GM21825 (cell line): ENCODE measurements at regions not wholly inside any gene's neighbourhood (a gene's known extent, or its start where the extent isn't known, plus 50 kb on each side); places are given as distances from the start of the nearest gene placed in this dataset.
"Not testable (repeated sequence)": the region's sequence is repeated elsewhere in the genome, so short reads cannot be mapped to it uniquely, and the experiment has no call there.

Source experiments
- ATAC-seq: cut with Tn5 transposase; IDR thresholded peaks from one replicate; pipeline ENCODE4 v1.9.1; 2021; ENCODE audit warnings: mild to moderate bottlenecking, moderate library complexity; ENCODE audit not compliant: unreplicated experiment

DNA sequence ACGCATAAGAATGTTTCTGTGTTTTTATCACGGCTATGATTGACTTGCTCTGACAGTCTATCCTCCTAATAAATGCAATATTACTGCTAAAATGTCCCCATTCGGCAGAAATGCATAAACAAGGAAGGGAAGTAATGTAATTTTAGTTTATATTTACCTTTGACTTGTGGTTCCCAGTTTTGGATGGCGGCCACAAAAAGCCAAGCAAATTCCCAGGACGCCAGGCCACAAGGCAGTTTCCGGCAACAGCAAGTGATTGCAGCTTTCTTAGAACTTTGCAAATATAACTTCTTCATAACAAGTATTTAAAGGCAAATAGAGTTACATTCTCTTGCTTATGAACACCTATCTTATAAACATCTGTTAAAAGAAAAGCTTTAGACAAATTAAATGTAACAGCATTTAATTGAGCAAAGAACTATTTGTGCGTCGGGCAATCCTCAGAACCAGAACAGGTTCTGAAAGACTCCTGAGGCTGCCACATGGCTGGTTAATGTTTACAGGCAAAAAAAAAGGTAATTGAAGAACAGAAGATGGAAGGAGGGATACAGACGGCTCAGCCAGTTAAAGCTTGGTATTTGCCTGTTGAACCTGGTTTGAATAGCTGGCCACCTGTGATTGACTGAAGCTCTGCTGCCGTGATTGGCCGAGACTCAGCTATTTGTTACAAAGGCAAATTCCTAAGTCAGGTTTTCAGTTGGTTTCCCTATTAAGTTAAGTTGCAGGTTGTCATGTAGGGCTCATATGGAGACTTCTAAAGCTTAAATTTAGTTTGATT lies 80.8 kb downstream of the C21orf91 start:
- no peak for ATAC-seq

- no peak for ATAC-seq
Measured at GRCh38 chr21:17736072-17736471, 83.1 kb downstream of the C21orf91 start.

GRCh38 chr21:17733209-17733608 lies 85.9 kb downstream of the C21orf91 start:
- no peak for ATAC-seq

DNA sequence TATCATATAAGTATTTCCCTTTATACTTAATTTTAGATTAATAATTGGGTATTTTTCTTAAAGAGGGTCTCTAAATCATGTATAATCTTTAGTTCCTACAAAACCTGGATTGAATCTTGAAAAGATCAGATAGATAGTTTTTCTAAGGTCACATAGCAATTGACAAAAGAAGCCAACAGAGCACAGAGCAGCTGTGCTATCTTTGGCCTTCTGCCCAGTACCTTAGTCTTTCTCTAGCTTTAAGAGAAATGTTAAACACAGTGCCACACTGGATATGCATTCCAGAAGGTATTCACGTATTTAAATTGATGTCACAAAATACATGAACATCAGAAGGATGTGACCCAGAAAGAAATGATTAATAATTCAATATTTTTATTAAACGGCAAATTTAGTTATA lies 86.8 kb downstream of the C21orf91 start:
- ATAC-seq: no peak

DNA sequence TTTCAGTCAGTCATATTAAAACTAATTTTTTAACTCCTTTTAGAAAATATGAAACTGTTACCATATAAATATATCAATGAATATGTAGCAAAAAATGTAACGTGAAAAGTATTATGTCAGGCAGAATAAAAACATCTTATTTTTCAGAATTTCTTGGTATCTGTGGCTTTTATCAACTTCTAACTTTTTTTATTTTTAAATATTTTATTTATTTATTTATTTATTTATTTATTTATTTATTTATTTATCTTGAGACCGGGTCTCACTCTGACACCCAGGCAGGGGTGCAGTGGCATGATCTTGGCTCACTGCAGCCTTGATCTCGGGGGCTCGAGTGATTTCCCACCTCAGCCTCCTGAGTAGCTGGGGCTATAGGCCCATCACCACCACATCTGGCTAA lies 87.6 kb downstream of the C21orf91 start:
- ATAC-seq: no peak

- ATAC-seq: no peak
Measured at GRCh38 chr21:17730782-17731181, 88.4 kb downstream of the C21orf91 start.

GRCh38 chr21:17729455-17729854 lies 89.7 kb downstream of the C21orf91 start:
- ATAC-seq: no peak

GRCh38 chr21:17727361-17727760 lies 91.8 kb downstream of the C21orf91 start:
- no peak for ATAC-seq

DNA sequence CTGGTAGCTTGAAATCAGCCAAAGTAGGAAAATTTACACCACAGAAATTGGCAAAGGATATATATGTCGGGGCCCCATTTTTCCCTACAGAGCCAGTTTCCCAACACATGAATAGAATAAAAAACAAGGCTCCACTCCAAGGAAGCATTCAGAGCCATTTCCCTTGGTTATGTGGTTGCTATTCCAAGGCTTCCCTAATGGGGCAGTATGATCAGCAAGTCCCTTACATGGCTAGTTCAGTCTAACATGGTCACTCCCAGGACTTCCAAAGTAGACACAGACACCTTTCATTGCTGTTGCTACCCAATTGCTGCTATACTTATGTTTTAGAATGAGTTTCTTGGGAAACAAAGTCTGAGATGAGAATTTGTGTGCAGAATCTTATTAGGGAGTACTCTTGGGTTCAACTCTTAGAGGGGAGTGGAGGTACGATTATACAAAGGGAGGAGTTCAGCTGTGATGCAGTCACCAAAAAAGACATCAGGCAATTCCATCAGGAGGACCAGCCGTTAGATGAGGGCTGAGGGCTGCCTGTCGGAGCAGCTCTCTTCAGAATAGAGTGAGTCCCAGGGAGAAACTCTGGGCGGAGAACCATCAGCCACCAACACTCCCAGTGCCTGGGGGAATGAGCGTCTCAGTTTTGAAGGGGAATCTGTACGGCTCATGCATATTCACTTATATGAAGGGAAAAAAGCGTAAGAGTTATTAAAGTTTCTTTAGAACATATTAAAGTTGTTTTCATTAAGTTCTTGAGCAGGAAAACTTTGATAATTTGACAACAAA lies 92.9 kb downstream of the C21orf91 start:
- ATAC-seq: no peak

DNA sequence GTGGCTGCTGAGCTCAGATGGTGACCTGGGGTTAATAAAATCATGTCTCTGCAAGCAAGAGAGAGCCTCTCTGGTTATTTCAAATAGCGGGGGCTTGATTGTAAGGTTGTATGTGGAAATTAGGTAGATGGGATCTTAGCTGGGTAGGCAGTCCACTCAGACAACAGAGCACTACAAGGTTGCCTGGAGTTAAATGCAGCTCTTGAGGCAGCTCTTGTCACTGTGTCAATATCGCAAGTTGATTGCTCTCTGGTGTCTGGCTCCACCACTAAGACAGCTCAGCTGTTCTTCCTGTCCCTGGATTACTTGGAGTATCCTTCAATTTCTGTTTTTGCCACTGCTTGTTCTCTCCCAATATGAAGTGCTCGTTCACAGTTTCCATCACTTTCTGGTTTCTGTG lies 93.8 kb downstream of the C21orf91 start:
- ATAC-seq: no peak

DNA sequence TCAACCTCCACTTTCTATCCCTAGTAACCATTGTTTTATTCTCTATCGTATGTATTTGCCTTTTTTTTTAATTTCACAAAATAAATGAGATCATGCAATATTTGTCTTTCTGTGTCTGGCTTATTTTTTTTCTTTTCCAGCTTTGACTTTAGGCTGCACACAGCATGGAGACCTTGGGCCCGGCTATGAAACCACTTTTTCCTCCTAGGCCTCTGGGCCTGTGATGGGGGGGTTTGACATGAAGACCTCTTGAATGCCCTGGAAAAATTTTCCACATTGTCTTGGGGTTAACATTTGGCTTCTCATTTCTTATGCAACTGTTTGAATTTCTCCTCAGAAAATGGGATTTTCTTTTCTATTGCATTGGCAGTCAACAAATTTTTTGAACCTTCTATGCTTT lies 100.2 kb upstream of the BTG3 start:
- ATAC-seq: no peak

GRCh38 chr21:17711896-17712295 lies 99.2 kb upstream of the BTG3 start:
- no peak for ATAC-seq

- peak; percentile 98 for ATAC-seq
Measured at GRCh38 chr21:17709266-17709611, 96.5 kb upstream of the BTG3 start.

GRCh38 chr21:17708522-17709265 lies 96.0 kb upstream of the BTG3 start:
- peak; percentile 44 for ATAC-seq

DNA sequence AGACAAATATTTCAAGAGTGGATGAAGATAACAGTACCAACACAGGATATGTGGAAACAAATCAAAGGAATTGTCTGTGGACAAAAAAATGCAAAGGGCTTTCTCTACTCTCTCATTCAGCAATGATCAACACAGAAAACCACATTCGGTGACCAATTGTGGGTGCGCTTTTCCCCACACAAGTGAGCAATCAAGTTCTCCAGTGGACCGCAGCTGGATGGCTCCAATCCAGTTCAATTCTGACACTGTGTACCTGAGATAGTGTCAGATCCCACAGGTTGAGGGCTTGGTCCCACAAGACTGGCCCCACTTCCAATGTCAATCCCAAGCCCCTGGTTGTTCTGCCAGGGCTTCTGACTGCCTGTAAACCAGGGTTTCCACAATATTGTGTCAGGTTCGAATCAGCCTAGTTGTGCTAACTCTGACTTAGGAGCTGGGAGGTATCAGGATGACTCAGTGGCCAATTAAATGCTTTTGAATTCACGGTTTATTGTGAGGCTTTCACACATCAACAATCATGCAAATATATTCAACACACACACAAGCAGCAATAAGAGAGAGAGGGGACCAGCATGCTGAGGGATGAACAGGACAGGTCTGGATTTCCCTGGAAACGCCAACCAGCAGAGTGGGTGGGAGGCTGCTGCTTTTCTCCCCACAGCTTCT lies 87.0 kb upstream of the BTG3 start:
- ATAC-seq: no peak

DNA sequence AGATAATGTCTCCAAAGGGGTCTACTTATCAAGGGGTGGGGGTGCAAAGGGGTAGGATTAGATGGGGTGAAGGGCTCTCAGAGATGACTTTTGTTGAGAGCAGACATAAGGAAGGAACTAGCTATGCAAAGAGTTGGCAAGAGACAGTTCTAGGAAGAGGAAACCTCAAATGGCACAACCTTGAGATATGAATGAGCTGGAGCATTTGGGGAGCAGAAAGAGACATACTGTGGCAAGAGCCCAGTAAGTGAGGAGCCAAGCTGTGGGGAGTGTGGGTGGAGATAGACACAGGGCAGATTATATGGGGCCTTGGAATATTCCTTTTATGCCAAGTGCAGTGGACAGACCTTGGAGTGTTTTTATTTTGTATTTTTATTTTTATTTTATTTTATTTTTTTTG lies 84.8 kb upstream of the BTG3 start:
- no peak for ATAC-seq

DNA sequence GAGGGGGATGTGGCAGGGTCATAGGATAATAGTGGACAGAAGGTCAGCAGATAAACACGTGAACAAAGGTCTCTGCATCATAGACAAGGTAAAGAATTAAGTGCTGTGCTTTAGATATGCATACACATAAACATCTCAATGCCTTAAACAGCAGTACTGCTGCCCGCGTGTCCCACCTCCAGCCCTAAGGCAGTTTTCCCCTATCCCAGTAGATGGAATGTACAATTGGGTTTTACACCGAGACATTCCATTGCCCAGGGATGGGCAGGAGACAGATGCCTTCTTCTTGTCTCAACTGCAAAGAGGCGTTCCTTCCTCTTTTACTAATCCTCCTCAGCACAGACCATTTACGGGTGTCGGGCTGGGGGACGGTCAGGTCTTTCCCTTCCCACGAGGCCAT lies 81.7 kb upstream of the BTG3 start:
- not testable (repeated sequence) for ATAC-seq

- no peak for ATAC-seq
Measured at GRCh38 chr21:17693801-17694200, 81.1 kb upstream of the BTG3 start.

DNA sequence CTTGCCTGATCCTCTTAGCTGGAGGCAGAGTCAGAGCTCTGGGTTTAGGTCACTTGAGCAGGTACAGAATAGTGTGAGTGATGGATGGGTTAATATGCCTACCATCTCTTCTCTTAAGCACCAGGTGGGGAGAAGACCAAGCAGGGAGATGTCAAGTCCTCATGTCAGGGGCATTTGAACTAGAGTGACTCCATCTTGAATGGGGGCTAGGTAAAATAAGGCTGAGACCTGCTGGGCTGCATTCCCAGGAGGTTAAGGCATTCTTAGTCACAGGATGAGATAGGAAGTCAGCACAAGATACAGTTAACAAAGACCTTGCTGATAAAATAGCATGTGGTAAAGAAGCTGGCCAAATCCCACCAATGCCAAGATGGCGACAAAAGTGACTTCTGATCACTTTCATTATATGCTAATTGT lies 77.4 kb upstream of the BTG3 start:
- ATAC-seq: no peak

- ATAC-seq: no peak
Measured at GRCh38 chr21:17688912-17689874, 76.5 kb upstream of the BTG3 start.
